Neuronal stem cell (in vitro differentiated cells): ENCODE measurements at regions not wholly inside any gene's neighbourhood (a gene's known extent, or its start where the extent isn't known, plus 50 kb on each side); places are given as distances from the start of the nearest gene placed in this dataset.

ENCODE experiments used
- DNase-seq: peaks from one replicate; pipeline ENCODE4 v3.0.0-alpha.2; 2013; ENCODE audit warnings: low spot score
- H2AFZ ChIP-seq: one replicate; pipeline ENCODE4 v1.6.1; 2013; ENCODE audit warnings: mild to moderate bottlenecking, low read length, inconsistent platforms
- H2AK5ac ChIP-seq: 2 replicates; pipeline ENCODE4 v1.6.1; 2013; ENCODE audit warnings: low read depth, mild to moderate bottlenecking, inconsistent platforms, low read length, moderate library complexity, mixed read lengths
- H2BK120ac ChIP-seq: 2 replicates; pipeline ENCODE4 v1.6.1; 2013; ENCODE audit warnings: low read depth, mild to moderate bottlenecking, inconsistent platforms, low read length, moderate library complexity, mixed read lengths
- H2BK12ac ChIP-seq: one replicate; pipeline ENCODE4 v1.6.1; 2013; ENCODE audit warnings: low read length, inconsistent platforms
- H2BK15ac ChIP-seq: 2 replicates; pipeline ENCODE4 v1.6.1; 2013; ENCODE audit warnings: mild to moderate bottlenecking, low read length, inconsistent platforms, mixed read lengths
- H2BK5ac ChIP-seq: one replicate; pipeline ENCODE4 v1.6.1; 2013; ENCODE audit warnings: inconsistent platforms, mild to moderate bottlenecking, low read length, moderate library complexity
- H3K14ac ChIP-seq: one replicate; pipeline ENCODE4 v1.6.1; 2013; ENCODE audit warnings: low read length, inconsistent platforms
- H3K18ac ChIP-seq: 2 replicates; pipeline ENCODE4 v1.6.1; 2013; ENCODE audit warnings: low read length, inconsistent platforms
- H3K23ac ChIP-seq: 2 replicates; pipeline ENCODE4 v1.6.1; 2013; ENCODE audit warnings: low read depth, mild to moderate bottlenecking, mixed read lengths, low read length, inconsistent platforms; ENCODE audit not compliant: poor library complexity
- H3K27ac ChIP-seq: replicated peaks from 3 replicates; pipeline ENCODE4 v1.5.1; 2013; ENCODE audit warnings: low read length, inconsistent platforms
- H3K27me3 ChIP-seq, 3 experiments: 2 replicates each; pipeline ENCODE4 v1.6.1; 2013; ENCODE audit warnings: low read length in 3 of 3, mild to moderate bottlenecking in 2 of 3, inconsistent platforms in 1 of 3, low read depth in 1 of 3, mixed read lengths in 1 of 3, moderate library complexity in 1 of 3; ENCODE audit not compliant: control insufficient read depth in 3 of 3, insufficient read depth in 3 of 3
- H3K36me3 ChIP-seq, 2 donors: replicated peaks in 1 of 2; 2 replicates each; pipeline ENCODE4 v1.6.1; 2013; ENCODE audit warnings: low read length in 2 of 2; ENCODE audit not compliant: control insufficient read depth in 2 of 2, insufficient read depth in 2 of 2
- H3K4ac ChIP-seq: 2 replicates; pipeline ENCODE4 v1.6.1; 2013; ENCODE audit warnings: inconsistent platforms, mild to moderate bottlenecking, low read length, moderate library complexity
- H3K4me1 ChIP-seq, 2 donors: 1 replicate in 1 of 2; 2 replicates in 1 of 2; pipeline ENCODE4 v1.6.1; 2013; ENCODE audit warnings: low read length in 2 of 2, low read depth in 1 of 2; ENCODE audit not compliant: control insufficient read depth in 2 of 2, insufficient read depth in 1 of 2
- H3K4me2 ChIP-seq: one replicate; pipeline ENCODE4 v1.6.1; 2013; ENCODE audit warnings: mild to moderate bottlenecking, low read length, inconsistent platforms; ENCODE audit not compliant: insufficient read depth, poor library complexity, severe bottlenecking
- H3K4me3 ChIP-seq, 2 donors: 2 replicates each; pipeline ENCODE4 v1.5.1; 2013; ENCODE audit warnings: low read length in 2 of 2, mild to moderate bottlenecking in 2 of 2, inconsistent platforms in 1 of 2, moderate library complexity in 1 of 2
- H3K79me1 ChIP-seq: one replicate; pipeline ENCODE4 v1.6.1; 2013; ENCODE audit warnings: low read depth, mild to moderate bottlenecking, inconsistent platforms, low read length, moderate library complexity
- H3K9ac ChIP-seq: one replicate; pipeline ENCODE4 v1.6.1; 2013; ENCODE audit warnings: mild to moderate bottlenecking, low read depth, low read length, inconsistent platforms; ENCODE audit not compliant: poor library complexity
- H3K9me3 ChIP-seq, 2 donors: replicated peaks in 1 of 2; 2 replicates each; pipeline versions ENCODE3 to v1.6.1; 2013; ENCODE audit warnings: low read length in 2 of 2, mild to moderate bottlenecking in 2 of 2, inconsistent platforms in 1 of 2, low read depth in 1 of 2, mixed read lengths in 1 of 2, moderate library complexity in 1 of 2; ENCODE audit not compliant: control insufficient read depth in 2 of 2, insufficient read depth in 1 of 2
- H4K8ac ChIP-seq: one replicate; pipeline ENCODE4 v1.6.1; 2013; ENCODE audit warnings: low read depth, mild to moderate bottlenecking, inconsistent platforms, low read length, moderate library complexity
- H4K91ac ChIP-seq: one replicate; pipeline ENCODE4 v1.6.1; 2013; ENCODE audit warnings: low read length, low read depth, mild to moderate bottlenecking, inconsistent platforms; ENCODE audit not compliant: poor library complexity
- WGBS, 2 donors: extraction: QIAGEN DNeasy Blood & Tissue Kit; methylation state at CpG; one replicate each; pipeline ENCODE4 v1.1.7; 2013; ENCODE audit warnings: missing lambda C conversion rate in 2 of 2, mixed read lengths in 1 of 2; ENCODE audit not compliant: insufficient read length in 2 of 2, insufficient replicate concordance in 1 of 2; ENCODE audit errors: extremely low coverage in 2 of 2; 5-methylcytosine and 5-hydroxymethylcytosine counted together

DNA sequence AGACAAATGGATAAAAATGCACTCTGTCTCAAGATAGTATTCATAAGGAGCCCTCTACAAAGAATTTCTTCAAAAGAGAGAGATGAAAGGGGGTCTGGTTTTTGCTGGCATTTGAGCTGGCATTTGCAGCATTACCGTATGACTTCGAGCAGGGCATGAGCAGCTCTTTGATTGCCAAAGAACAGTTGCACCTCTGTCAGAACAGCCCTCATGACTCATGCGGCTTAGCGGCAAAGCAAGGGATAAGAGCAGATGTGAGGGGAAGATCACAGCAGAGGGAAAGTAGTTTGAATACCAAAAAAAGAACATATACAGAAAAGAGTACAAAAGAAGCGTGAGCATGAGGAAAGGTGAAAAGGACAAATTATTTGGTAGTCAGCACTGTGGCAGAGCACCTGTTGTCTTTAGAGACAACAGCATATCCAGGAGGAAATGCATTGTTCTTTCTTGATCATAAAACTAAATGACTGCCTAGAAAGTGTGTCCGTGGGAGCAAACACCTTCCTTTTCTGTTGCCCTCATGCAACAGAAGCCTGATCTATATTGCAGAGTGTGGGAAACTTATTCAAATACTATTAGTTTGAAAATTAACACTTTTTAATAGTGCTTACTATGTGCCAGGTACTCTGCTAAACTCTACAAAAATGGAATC lies 80.5 kb upstream of the SLC24A5 start:
- DNase-seq: no peak
- no peak overlapping the region for H3K4ac ChIP-seq
- no peak overlapping the region for H4K8ac ChIP-seq
- H2AK5ac ChIP-seq: no peak overlapping the region
- no peak overlapping the region for H2BK15ac ChIP-seq
- no peak overlapping the region for H2AFZ ChIP-seq
- H3K27ac ChIP-seq: no peak overlapping the region
- no peak overlapping the region for H3K4me2 ChIP-seq
- no peaks in the 10 kb centered on the region for H3K79me1 ChIP-seq
- no peak overlapping the region for H2BK12ac ChIP-seq
- no peaks in the 10 kb centered on the region for H3K27me3 ChIP-seq
- no peak overlapping the region for H3K9ac ChIP-seq
- H3K36me3 ChIP-seq: no peaks in the 10 kb centered on the region
- H3K4me3 ChIP-seq: no peak overlapping the region
- H4K91ac ChIP-seq: no peak overlapping the region
- no peak overlapping the region for H3K18ac ChIP-seq
- H2BK5ac ChIP-seq: no peak overlapping the region
- peaks cover 0 to 1% of the 10 kb centered on the region in 2 donors for H3K4me1 ChIP-seq
- H3K9me3 ChIP-seq: no peaks in the 10 kb centered on the region
- H3K14ac ChIP-seq: no peak overlapping the region
- no peak overlapping the region for H2BK120ac ChIP-seq
- no peak overlapping the region for H3K23ac ChIP-seq
- whole genome bisulfite sequencing, 2 donors: no CpG with 5 or more reads among the region's 6 CpGs

DNA sequence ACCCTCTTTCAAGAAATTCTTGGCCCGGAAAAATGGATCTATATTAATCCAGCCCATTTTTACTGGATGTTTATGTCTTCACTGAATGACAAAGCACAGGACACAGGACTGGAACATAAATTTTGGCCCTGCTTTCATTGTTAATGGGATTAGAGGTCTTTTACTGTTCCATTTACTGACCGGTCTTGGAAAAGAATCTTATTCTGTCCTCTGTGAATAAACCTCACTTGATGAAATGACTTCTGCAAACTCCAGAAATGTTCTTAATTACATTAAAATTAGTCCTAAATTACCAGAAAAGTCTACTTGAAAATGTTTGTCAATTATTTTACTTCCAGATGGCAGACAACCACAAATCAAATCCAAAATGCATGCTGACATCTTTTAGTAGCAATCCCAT lies 79.3 kb upstream of the SLC24A5 start:
- Histone ChIP-seq H2AK5ac (no peak overlapping the region), H3K79me1 (no peaks in the 10 kb centered on the region), H3K4ac (no peak overlapping the region), H2BK12ac (no peak overlapping the region), H3K27ac (no peak overlapping the region), H2BK120ac (no peak overlapping the region), H3K9ac (no peak overlapping the region), H3K27me3 (no peaks in the 10 kb centered on the region), H4K8ac (no peak overlapping the region), H3K4me1 (peaks cover under 1 to 3% of the 10 kb centered on the region in 2 donors), H4K91ac (no peak overlapping the region), H3K4me2 (no peak overlapping the region), H3K23ac (no peak overlapping the region), H3K9me3 (no peaks in the 10 kb centered on the region), H2BK15ac (no peak overlapping the region), H3K14ac (no peak overlapping the region), H3K4me3 (no peak overlapping the region), H3K36me3 (no peaks in the 10 kb centered on the region), H3K18ac (no peak overlapping the region), H2AFZ (no peak overlapping the region), H2BK5ac (no peak overlapping the region)
- DNase-seq: no peak
- no CpG with 5 or more reads among the region's 2 CpGs for WGBS, 2 donors

DNA sequence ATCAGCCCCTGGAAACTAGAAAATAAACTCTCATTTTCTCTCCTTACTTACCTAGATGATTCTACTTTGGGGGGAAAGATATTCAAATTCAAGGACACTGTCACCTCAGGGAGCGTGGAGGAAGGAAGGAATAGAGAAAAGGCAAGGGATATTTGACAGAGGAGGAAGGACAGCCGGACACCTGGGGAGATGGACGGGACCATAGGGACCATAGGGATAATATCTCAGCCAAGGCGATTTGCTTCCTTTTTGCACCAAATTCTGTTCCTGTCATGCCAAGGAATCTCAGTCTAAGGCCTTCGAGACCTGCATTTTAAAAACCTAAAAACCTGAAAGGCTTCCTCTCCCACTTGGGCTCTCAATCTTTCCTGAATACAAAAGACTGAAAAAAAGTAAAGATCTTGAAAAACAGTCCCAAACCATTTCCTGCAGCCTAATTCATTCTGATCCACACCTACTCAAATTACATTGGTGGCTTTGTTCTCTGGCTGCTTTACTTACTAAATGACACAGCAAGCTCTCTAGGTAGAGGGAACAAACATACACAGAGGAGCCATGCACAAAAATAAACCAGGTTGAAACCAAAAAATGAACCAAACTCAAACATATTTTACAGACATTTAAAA lies 73.9 kb upstream of the SLC24A5 start:
- H2BK5ac ChIP-seq: no peak overlapping the region
- peaks cover 3 to 9% of the 10 kb centered on the region in 2 donors for H3K4me1 ChIP-seq
- WGBS, 2 donors: no CpG with 5 or more reads among the region's 5 CpGs
- H3K18ac ChIP-seq: no peak overlapping the region
- no peak overlapping the region for H3K23ac ChIP-seq
- H3K27ac ChIP-seq: peak overlapping the region; percentile 18
- no peak overlapping the region for H2BK120ac ChIP-seq
- H2BK12ac ChIP-seq: no peak overlapping the region
- H3K9ac ChIP-seq: no peak overlapping the region
- H3K27me3 ChIP-seq: no peaks in the 10 kb centered on the region
- no peak overlapping the region for H3K14ac ChIP-seq
- no peak overlapping the region for H4K8ac ChIP-seq
- H2AFZ ChIP-seq: peak overlapping the region; percentile 72
- no peaks in the 10 kb centered on the region for H3K79me1 ChIP-seq
- no peaks in the 10 kb centered on the region for H3K36me3 ChIP-seq
- peaks cover 0 to 7% of the 10 kb centered on the region in 2 donors for H3K9me3 ChIP-seq
- H3K4me3 ChIP-seq: no peak overlapping the region
- no peak overlapping the region for H3K4ac ChIP-seq
- H3K4me2 ChIP-seq: no peak overlapping the region
- H4K91ac ChIP-seq: no peak overlapping the region
- H2BK15ac ChIP-seq: no peak overlapping the region
- no peak overlapping the region for H2AK5ac ChIP-seq
- peak; percentile 18 for DNase-seq

- H3K23ac ChIP-seq: no peak overlapping the region
These were observed 71.1 kb upstream of the SLC24A5 start for GRCh38 chr15:48049736-48050135.

More at GRCh38 chr15:48049736-48050135, 71.1 kb upstream of the SLC24A5 start:
- H3K18ac ChIP-seq: no peak overlapping the region
- peaks cover 0 to 7% of the 10 kb centered on the region in 2 donors for H3K9me3 ChIP-seq
- H3K14ac ChIP-seq: no peak overlapping the region
- H3K27me3 ChIP-seq: no peaks in the 10 kb centered on the region
- H2AFZ ChIP-seq: no peak overlapping the region
- no peak overlapping the region for H3K27ac ChIP-seq
- no peaks in the 10 kb centered on the region for H3K79me1 ChIP-seq
- no peak overlapping the region for H2BK5ac ChIP-seq
- no peak overlapping the region for H2BK12ac ChIP-seq
- no peak overlapping the region for H3K9ac ChIP-seq
- no peak overlapping the region for H2BK120ac ChIP-seq
- no peak overlapping the region for H4K8ac ChIP-seq
- no peak for DNase-seq
- H3K4me3 ChIP-seq: no peak overlapping the region
- H4K91ac ChIP-seq: no peak overlapping the region
- H3K4me2 ChIP-seq: no peak overlapping the region
- no peaks in the 10 kb centered on the region for H3K36me3 ChIP-seq
- peaks cover 3 to 9% of the 10 kb centered on the region in 2 donors for H3K4me1 ChIP-seq
- H2BK15ac ChIP-seq: no peak overlapping the region
- H2AK5ac ChIP-seq: no peak overlapping the region
- H3K4ac ChIP-seq: no peak overlapping the region
